WTC11 (cell line): ENCODE measurements at regions not wholly inside any gene's neighbourhood (a gene's known extent, or its start where the extent isn't known, plus 50 kb on each side); places are given as distances from the start of the nearest gene placed in this dataset.

Experiments used
- ATAC-seq: fragments of 200-7000 bp; cut with Tn5 transposase; 2 replicates; pipeline ENCODE4 v1.10.0; 2021; ENCODE audit warnings: mild to moderate bottlenecking, moderate library complexity
- CTCF ChIA-PET: fragments of 300-600 bp; sonication (Branson Sonifier 250); formaldehyde crosslinking; loops from one replicate; lab custom pipeline; 2021; ENCODE audit warnings: antibody characterized with exemption; lab: Charles Lee
- POLR2A ChIA-PET: fragments of 350-600 bp; sonication (Branson Sonifier 250); formaldehyde crosslinking; loops from one replicate; lab custom pipeline; 2021; ENCODE audit warnings: antibody characterized with exemption; lab: Charles Lee
- DNase-seq: peaks from one replicate; pipeline ENCODE4 v3.0.0; 2021; ENCODE audit warnings: low spot score
- H3K27ac Mint-ChIP-seq: 2 replicates; pipeline ENCODE4 v1.8.0; 2021; ENCODE audit warnings: mixed read lengths
- H3K27me3 Mint-ChIP-seq: 2 replicates; pipeline ENCODE4 v1.8.0; 2021; ENCODE audit warnings: low read depth, mild to moderate bottlenecking, moderate library complexity, mixed read lengths
- H3K36me3 Mint-ChIP-seq: 2 replicates; pipeline ENCODE4 v1.8.0; 2021; ENCODE audit warnings: mixed read lengths
- H3K4me1 Mint-ChIP-seq: 2 replicates; pipeline ENCODE4 v1.8.0; 2022; ENCODE audit warnings: mixed read lengths
- H3K4me3 Mint-ChIP-seq: 2 replicates; pipeline ENCODE4 v1.8.0; 2021; ENCODE audit warnings: mild to moderate bottlenecking, moderate library complexity, mixed read lengths
- H3K9me3 Mint-ChIP-seq: 2 replicates; pipeline ENCODE4 v1.8.0; 2021; ENCODE audit warnings: mixed read lengths
- FOXK1 ChIP-seq: sonication (generic); formaldehyde crosslinking; IDR thresholded peaks from 2 replicates; pipeline ENCODE4 v1.8.0; 2022; ENCODE audit warnings: mild to moderate bottlenecking, moderate library complexity, missing genetic modification reagents
- RELA ChIP-seq: sonication (generic); formaldehyde crosslinking; IDR thresholded peaks from 2 replicates; pipeline ENCODE4 v1.8.1; 2022; ENCODE audit warnings: missing genetic modification reagents, mild to moderate bottlenecking, borderline replicate concordance
- RORB ChIP-seq: fragments of 250-450 bp; sonication (Bioruptor Pico); IDR thresholded peaks from 2 replicates; pipeline ENCODE4 v1.9.0; 2021; ENCODE audit warnings: mild to moderate bottlenecking
- ZNF263 ChIP-seq: sonication (generic); formaldehyde crosslinking; IDR thresholded peaks from 2 replicates; pipeline ENCODE4 v1.8.1; 2022; ENCODE audit warnings: low read depth, mild to moderate bottlenecking, moderate library complexity, missing genetic modification reagents
- TF ChIP-seq, protein P1 (sequence below): sonication (generic); formaldehyde crosslinking; IDR thresholded peaks from 2 replicates; pipeline ENCODE4 v1.8.0; 2023; ENCODE audit warnings: mild to moderate bottlenecking, missing genetic modification reagents
- TF ChIP-seq, protein P2 (sequence below): sonication (generic); formaldehyde crosslinking; conservative IDR thresholded peaks from 2 replicates; pipeline ENCODE4 v1.8.1; 2023; ENCODE audit warnings: mild to moderate bottlenecking, low read depth, missing genetic modification reagents, moderate library complexity
- TF ChIP-seq, protein P3 (sequence below): sonication (generic); formaldehyde crosslinking; IDR thresholded peaks from 2 replicates; pipeline ENCODE4 v1.8.1; 2023; ENCODE audit warnings: mild to moderate bottlenecking, missing genetic modification reagents, moderate library complexity
- TF ChIP-seq, protein P4 (sequence below): fragments of 250-450 bp; sonication (Bioruptor Pico); IDR thresholded peaks from 2 replicates; pipeline ENCODE4 v1.9.0; 2021; ENCODE audit warnings: moderate library complexity, mild to moderate bottlenecking, inconsistent platforms, borderline replicate concordance
- TF ChIP-seq, protein P5 (sequence below): sonication (generic); formaldehyde crosslinking; IDR thresholded peaks from 2 replicates; pipeline ENCODE4 v1.8.1; 2023; ENCODE audit warnings: mild to moderate bottlenecking, missing genetic modification reagents, borderline replicate concordance
- TF ChIP-seq, protein P6 (sequence below): sonication (generic); formaldehyde crosslinking; IDR thresholded peaks from 2 replicates; pipeline ENCODE4 v1.8.1; 2022; ENCODE audit warnings: mild to moderate bottlenecking, moderate library complexity, missing genetic modification reagents
- TF ChIP-seq, protein P7 (sequence below): sonication (generic); formaldehyde crosslinking; IDR thresholded peaks from 2 replicates; pipeline ENCODE4 v1.8.0; 2022; ENCODE audit warnings: missing genetic modification reagents
- TF ChIP-seq, protein P8 (sequence below): sonication (generic); formaldehyde crosslinking; IDR thresholded peaks from 2 replicates; pipeline ENCODE4 v1.8.1; 2023; ENCODE audit warnings: mild to moderate bottlenecking, missing genetic modification reagents
- TF ChIP-seq, protein P9 (sequence below): sonication (generic); formaldehyde crosslinking; IDR thresholded peaks from 2 replicates; pipeline ENCODE4 v1.8.0; 2022; ENCODE audit warnings: mild to moderate bottlenecking, missing genetic modification reagents
- TF ChIP-seq, protein P10 (sequence below): fragments of 250-450 bp; sonication (Bioruptor Pico); IDR thresholded peaks from 2 replicates; pipeline ENCODE4 v1.8.0; 2021; ENCODE audit warnings: mild to moderate bottlenecking

DNA sequence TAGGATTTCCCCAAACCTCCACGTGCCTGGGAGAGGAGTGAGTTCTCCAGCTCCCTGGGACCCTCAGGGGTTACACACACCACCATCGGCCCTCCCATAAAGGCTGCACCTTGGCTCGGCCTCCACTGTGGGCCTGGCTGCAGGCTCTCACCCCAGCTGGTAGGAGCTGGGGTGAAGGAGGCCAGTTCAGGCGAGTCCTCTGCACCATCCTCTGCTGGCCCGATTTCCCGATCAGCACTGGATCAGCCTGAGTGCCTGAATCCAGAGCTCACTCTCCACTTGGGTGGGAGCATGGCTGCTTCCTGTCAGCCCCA, 115.1 kb upstream of the RET start (continued):
- TF ChIP-seq, protein P1, sequence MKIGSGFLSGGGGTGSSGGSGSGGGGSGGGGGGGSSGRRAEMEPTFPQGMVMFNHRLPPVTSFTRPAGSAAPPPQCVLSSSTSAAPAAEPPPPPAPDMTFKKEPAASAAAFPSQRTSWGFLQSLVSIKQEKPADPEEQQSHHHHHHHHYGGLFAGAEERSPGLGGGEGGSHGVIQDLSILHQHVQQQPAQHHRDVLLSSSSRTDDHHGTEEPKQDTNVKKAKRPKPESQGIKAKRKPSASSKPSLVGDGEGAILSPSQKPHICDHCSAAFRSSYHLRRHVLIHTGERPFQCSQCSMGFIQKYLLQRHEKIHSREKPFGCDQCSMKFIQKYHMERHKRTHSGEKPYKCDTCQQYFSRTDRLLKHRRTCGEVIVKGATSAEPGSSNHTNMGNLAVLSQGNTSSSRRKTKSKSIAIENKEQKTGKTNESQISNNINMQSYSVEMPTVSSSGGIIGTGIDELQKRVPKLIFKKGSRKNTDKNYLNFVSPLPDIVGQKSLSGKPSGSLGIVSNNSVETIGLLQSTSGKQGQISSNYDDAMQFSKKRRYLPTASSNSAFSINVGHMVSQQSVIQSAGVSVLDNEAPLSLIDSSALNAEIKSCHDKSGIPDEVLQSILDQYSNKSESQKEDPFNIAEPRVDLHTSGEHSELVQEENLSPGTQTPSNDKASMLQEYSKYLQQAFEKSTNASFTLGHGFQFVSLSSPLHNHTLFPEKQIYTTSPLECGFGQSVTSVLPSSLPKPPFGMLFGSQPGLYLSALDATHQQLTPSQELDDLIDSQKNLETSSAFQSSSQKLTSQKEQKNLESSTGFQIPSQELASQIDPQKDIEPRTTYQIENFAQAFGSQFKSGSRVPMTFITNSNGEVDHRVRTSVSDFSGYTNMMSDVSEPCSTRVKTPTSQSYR (CRISPR knock-in tag): no peak
- TF ChIP-seq, protein P2, sequence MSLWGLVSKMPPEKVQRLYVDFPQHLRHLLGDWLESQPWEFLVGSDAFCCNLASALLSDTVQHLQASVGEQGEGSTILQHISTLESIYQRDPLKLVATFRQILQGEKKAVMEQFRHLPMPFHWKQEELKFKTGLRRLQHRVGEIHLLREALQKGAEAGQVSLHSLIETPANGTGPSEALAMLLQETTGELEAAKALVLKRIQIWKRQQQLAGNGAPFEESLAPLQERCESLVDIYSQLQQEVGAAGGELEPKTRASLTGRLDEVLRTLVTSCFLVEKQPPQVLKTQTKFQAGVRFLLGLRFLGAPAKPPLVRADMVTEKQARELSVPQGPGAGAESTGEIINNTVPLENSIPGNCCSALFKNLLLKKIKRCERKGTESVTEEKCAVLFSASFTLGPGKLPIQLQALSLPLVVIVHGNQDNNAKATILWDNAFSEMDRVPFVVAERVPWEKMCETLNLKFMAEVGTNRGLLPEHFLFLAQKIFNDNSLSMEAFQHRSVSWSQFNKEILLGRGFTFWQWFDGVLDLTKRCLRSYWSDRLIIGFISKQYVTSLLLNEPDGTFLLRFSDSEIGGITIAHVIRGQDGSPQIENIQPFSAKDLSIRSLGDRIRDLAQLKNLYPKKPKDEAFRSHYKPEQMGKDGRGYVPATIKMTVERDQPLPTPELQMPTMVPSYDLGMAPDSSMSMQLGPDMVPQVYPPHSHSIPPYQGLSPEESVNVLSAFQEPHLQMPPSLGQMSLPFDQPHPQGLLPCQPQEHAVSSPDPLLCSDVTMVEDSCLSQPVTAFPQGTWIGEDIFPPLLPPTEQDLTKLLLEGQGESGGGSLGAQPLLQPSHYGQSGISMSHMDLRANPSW (CRISPR knock-in tag): no peak
- TF ChIP-seq, protein P3, sequence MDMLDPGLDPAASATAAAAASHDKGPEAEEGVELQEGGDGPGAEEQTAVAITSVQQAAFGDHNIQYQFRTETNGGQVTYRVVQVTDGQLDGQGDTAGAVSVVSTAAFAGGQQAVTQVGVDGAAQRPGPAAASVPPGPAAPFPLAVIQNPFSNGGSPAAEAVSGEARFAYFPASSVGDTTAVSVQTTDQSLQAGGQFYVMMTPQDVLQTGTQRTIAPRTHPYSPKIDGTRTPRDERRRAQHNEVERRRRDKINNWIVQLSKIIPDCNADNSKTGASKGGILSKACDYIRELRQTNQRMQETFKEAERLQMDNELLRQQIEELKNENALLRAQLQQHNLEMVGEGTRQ: no peak
- TF ChIP-seq RORB: no peak
- TF ChIP-seq, protein P4, sequence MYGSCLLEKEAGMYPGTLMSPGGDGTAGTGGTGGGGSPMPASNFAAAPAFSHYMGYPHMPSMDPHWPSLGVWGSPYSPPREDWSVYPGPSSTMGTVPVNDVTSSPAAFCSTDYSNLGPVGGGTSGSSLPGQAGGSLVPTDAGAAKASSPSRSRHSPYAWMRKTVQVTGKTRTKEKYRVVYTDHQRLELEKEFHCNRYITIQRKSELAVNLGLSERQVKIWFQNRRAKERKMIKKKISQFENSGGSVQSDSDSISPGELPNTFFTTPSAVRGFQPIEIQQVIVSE (CRISPR knock-in tag): no peak
- TF ChIP-seq RELA: no peak
- TF ChIP-seq, protein P5, sequence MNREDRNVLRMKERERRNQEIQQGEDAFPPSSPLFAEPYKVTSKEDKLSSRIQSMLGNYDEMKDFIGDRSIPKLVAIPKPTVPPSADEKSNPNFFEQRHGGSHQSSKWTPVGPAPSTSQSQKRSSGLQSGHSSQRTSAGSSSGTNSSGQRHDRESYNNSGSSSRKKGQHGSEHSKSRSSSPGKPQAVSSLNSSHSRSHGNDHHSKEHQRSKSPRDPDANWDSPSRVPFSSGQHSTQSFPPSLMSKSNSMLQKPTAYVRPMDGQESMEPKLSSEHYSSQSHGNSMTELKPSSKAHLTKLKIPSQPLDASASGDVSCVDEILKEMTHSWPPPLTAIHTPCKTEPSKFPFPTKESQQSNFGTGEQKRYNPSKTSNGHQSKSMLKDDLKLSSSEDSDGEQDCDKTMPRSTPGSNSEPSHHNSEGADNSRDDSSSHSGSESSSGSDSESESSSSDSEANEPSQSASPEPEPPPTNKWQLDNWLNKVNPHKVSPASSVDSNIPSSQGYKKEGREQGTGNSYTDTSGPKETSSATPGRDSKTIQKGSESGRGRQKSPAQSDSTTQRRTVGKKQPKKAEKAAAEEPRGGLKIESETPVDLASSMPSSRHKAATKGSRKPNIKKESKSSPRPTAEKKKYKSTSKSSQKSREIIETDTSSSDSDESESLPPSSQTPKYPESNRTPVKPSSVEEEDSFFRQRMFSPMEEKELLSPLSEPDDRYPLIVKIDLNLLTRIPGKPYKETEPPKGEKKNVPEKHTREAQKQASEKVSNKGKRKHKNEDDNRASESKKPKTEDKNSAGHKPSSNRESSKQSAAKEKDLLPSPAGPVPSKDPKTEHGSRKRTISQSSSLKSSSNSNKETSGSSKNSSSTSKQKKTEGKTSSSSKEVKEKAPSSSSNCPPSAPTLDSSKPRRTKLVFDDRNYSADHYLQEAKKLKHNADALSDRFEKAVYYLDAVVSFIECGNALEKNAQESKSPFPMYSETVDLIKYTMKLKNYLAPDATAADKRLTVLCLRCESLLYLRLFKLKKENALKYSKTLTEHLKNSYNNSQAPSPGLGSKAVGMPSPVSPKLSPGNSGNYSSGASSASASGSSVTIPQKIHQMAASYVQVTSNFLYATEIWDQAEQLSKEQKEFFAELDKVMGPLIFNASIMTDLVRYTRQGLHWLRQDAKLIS (CRISPR knock-in tag): no peak

DNA sequence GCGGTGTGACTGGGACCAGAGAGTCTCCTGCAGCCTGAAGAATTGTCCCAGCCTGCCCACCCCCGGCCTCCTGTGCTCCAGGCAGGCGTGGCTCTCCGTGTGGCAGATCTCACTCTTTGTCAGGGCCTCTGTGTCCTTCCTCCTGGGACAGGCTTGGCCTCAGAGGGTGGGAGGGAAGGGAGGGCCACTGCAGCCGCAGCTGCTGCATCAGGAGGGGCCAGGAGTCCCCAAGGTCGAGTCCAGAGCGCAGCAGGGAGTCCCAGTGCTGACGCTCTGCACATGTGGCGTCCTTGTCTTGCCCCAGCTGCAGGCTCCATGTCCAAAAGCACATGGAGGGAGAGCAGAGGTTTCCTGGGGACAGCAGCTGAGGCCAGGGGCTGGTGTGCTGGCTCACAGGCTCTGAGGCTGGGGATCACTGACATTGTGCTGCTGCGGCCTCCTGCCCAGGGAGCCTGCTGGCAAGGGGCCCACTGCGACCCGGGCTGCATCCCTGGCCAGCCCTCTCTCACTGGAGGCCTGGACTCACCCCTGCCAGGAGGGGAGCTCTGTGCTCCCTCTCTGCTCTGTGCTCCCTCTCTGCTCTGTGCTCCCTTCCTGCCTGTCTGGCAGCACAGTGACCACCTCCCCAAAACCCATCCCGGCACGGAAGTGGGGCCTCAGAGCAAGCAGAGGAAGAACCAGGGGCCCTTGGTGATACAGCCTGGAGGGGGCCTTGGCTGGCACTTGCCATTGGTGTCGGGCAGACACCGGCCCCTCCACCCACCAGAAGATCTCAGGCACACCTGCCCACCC, 114.6 kb upstream of the RET start:
- no peaks in the 10 kb centered on the region for H3K27me3 Mint-ChIP-seq
- peaks cover 3% of the 10 kb centered on the region; the same call in 1 of the 2 replicates for H3K36me3 Mint-ChIP-seq
- H3K27ac Mint-ChIP-seq: no peak overlapping the region
- DNase-seq: peak; percentile 8
- TF ChIP-seq FOXK1 (CRISPR knock-in tag): no peak
- TF ChIP-seq, protein P6, sequence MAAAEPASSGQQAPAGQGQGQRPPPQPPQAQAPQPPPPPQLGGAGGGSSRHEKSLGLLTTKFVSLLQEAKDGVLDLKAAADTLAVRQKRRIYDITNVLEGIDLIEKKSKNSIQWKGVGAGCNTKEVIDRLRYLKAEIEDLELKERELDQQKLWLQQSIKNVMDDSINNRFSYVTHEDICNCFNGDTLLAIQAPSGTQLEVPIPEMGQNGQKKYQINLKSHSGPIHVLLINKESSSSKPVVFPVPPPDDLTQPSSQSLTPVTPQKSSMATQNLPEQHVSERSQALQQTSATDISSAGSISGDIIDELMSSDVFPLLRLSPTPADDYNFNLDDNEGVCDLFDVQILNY (CRISPR knock-in tag): no peak
- TF ChIP-seq, protein P7, sequence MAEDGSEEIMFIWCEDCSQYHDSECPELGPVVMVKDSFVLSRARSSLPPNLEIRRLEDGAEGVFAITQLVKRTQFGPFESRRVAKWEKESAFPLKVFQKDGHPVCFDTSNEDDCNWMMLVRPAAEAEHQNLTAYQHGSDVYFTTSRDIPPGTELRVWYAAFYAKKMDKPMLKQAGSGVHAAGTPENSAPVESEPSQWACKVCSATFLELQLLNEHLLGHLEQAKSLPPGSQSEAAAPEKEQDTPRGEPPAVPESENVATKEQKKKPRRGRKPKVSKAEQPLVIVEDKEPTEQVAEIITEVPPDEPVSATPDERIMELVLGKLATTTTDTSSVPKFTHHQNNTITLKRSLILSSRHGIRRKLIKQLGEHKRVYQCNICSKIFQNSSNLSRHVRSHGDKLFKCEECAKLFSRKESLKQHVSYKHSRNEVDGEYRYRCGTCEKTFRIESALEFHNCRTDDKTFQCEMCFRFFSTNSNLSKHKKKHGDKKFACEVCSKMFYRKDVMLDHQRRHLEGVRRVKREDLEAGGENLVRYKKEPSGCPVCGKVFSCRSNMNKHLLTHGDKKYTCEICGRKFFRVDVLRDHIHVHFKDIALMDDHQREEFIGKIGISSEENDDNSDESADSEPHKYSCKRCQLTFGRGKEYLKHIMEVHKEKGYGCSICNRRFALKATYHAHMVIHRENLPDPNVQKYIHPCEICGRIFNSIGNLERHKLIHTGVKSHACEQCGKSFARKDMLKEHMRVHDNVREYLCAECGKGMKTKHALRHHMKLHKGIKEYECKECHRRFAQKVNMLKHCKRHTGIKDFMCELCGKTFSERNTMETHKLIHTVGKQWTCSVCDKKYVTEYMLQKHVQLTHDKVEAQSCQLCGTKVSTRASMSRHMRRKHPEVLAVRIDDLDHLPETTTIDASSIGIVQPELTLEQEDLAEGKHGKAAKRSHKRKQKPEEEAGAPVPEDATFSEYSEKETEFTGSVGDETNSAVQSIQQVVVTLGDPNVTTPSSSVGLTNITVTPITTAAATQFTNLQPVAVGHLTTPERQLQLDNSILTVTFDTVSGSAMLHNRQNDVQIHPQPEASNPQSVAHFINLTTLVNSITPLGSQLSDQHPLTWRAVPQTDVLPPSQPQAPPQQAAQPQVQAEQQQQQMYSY (CRISPR knock-in tag): no peak
- TF ChIP-seq, protein P8, sequence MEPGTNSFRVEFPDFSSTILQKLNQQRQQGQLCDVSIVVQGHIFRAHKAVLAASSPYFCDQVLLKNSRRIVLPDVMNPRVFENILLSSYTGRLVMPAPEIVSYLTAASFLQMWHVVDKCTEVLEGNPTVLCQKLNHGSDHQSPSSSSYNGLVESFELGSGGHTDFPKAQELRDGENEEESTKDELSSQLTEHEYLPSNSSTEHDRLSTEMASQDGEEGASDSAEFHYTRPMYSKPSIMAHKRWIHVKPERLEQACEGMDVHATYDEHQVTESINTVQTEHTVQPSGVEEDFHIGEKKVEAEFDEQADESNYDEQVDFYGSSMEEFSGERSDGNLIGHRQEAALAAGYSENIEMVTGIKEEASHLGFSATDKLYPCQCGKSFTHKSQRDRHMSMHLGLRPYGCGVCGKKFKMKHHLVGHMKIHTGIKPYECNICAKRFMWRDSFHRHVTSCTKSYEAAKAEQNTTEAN (CRISPR knock-in tag): no peak
- TF ChIP-seq, protein P9, sequence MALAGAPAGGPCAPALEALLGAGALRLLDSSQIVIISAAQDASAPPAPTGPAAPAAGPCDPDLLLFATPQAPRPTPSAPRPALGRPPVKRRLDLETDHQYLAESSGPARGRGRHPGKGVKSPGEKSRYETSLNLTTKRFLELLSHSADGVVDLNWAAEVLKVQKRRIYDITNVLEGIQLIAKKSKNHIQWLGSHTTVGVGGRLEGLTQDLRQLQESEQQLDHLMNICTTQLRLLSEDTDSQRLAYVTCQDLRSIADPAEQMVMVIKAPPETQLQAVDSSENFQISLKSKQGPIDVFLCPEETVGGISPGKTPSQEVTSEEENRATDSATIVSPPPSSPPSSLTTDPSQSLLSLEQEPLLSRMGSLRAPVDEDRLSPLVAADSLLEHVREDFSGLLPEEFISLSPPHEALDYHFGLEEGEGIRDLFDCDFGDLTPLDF (CRISPR knock-in tag): no peak
- TF ChIP-seq, protein P10, sequence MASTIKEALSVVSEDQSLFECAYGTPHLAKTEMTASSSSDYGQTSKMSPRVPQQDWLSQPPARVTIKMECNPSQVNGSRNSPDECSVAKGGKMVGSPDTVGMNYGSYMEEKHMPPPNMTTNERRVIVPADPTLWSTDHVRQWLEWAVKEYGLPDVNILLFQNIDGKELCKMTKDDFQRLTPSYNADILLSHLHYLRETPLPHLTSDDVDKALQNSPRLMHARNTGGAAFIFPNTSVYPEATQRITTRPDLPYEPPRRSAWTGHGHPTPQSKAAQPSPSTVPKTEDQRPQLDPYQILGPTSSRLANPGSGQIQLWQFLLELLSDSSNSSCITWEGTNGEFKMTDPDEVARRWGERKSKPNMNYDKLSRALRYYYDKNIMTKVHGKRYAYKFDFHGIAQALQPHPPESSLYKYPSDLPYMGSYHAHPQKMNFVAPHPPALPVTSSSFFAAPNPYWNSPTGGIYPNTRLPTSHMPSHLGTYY: no peak
- TF ChIP-seq ZNF263 (CRISPR knock-in tag): peak; percentile 73; the same call in 1 of the 2 replicates
- H3K4me1 Mint-ChIP-seq: peaks cover 23% of the 10 kb centered on the region
- H3K4me3 Mint-ChIP-seq: no peak overlapping the region
- 0 out of 2 replicates have a peak, but pooled peaks cover 6% of the 10 kb centered on the region for H3K9me3 Mint-ChIP-seq
- no peak for ATAC-seq
- POLR2A ChIA-PET: no interaction called here
- CTCF ChIA-PET: interaction anchor here (0.6 to 1.2 kb wide), 2 partner anchors 98 to 117 kb away, joined by 3 to 4 read pairs; no protein-coding TSS in a partner anchor
